Neural progenitor cell (in vitro differentiated cells): ENCODE measurements at regions not wholly inside any gene's neighbourhood (a gene's known extent, or its start where the extent isn't known, plus 50 kb on each side); places are given as distances from the start of the nearest gene placed in this dataset.

Experiments
- DNase-seq: peaks from one replicate; pipeline ENCODE4 v3.0.0-alpha.2; 2016; ENCODE audit warnings: low spot score
- H2AFZ ChIP-seq: fragments of 200-600 bp; sonication (generic); replicated peaks from 2 replicates; pipeline ENCODE4 v1.6.1; 2016; ENCODE audit warnings: antibody characterized with exemption
- H3F3A ChIP-seq: fragments of 200-600 bp; sonication (generic); 2 replicates; pipeline ENCODE4 v1.6.1; 2016; ENCODE audit warnings: antibody characterized with exemption, low read depth
- H3K27ac ChIP-seq: fragments of 200-600 bp; sonication (generic); 2 replicates; pipeline ENCODE4 v1.5.1; 2016; ENCODE audit warnings: mild to moderate bottlenecking
- H3K27me3 ChIP-seq: fragments of 200-600 bp; sonication (generic); 2 replicates; pipeline ENCODE4 v1.6.1; 2016; ENCODE audit warnings: mild to moderate bottlenecking, moderate library complexity
- H3K36me3 ChIP-seq: fragments of 200-600 bp; sonication (generic); 2 replicates; pipeline ENCODE4 v1.5.1; 2016
- H3K4me1 ChIP-seq: fragments of 200-600 bp; sonication (generic); 2 replicates; pipeline ENCODE4 v1.6.1; 2016; ENCODE audit warnings: mixed run types
- H3K4me2 ChIP-seq: fragments of 200-600 bp; sonication (generic); 2 replicates; pipeline ENCODE4 v1.6.1; 2016
- H3K4me3 ChIP-seq: fragments of 200-600 bp; sonication (generic); 2 replicates; pipeline ENCODE4 v1.5.1; 2016
- H3K79me2 ChIP-seq: fragments of 200-600 bp; sonication (generic); 2 replicates; pipeline ENCODE4 v1.6.1; 2016; ENCODE audit warnings: low read depth
- H3K9ac ChIP-seq: fragments of 200-600 bp; sonication (generic); 2 replicates; pipeline ENCODE4 v1.6.1; 2016
- H3K9me3 ChIP-seq: fragments of 200-600 bp; sonication (generic); 2 replicates; pipeline ENCODE4 v1.5.1; 2016; ENCODE audit warnings: low read depth
- H4K20me1 ChIP-seq: fragments of 200-600 bp; sonication (generic); 2 replicates; pipeline ENCODE4 v1.6.1; 2016; ENCODE audit warnings: low read depth
- H3K27ac Mint-ChIP-seq: 3 replicates; pipeline ENCODE4 v1.8.0; 2021; ENCODE audit warnings: mixed read lengths
- H3K27me3 Mint-ChIP-seq: 2 replicates; pipeline ENCODE4 v1.8.0; 2022; ENCODE audit warnings: low read depth, mild to moderate bottlenecking, inconsistent platforms, moderate library complexity, mixed read lengths; ENCODE audit not compliant: insufficient read depth
- H3K36me3 Mint-ChIP-seq: 3 replicates; pipeline ENCODE4 v1.8.0; 2021; ENCODE audit warnings: mixed read lengths
- H3K4me1 Mint-ChIP-seq: 3 replicates; pipeline ENCODE4 v1.8.0; 2021; ENCODE audit warnings: mixed read lengths
- H3K4me3 Mint-ChIP-seq: 3 replicates; pipeline ENCODE4 v1.8.0; 2021; ENCODE audit warnings: mild to moderate bottlenecking, moderate library complexity, mixed read lengths
- H3K9me3 Mint-ChIP-seq: 3 replicates; pipeline ENCODE4 v1.8.0; 2020; ENCODE audit warnings: mixed read lengths
- EZH2 ChIP-seq: fragments of 200-600 bp; sonication (generic); IDR thresholded peaks from 2 replicates; pipeline ENCODE4 v1.6.1; 2017; ENCODE audit warnings: antibody characterized with exemption, mild to moderate bottlenecking, moderate library complexity
- EZH2phosphoT487 ChIP-seq: fragments of 200-600 bp; sonication (generic); IDR thresholded peaks from 2 replicates; pipeline ENCODE4 v1.6.1; 2017; ENCODE audit warnings: antibody characterized with exemption
- TF ChIP-seq, protein P1 (sequence below): fragments of 200-600 bp; sonication (generic); IDR thresholded peaks from 2 replicates; pipeline ENCODE4 v1.5.1; 2017; ENCODE audit warnings: antibody characterized with exemption, mild to moderate bottlenecking

DNA sequence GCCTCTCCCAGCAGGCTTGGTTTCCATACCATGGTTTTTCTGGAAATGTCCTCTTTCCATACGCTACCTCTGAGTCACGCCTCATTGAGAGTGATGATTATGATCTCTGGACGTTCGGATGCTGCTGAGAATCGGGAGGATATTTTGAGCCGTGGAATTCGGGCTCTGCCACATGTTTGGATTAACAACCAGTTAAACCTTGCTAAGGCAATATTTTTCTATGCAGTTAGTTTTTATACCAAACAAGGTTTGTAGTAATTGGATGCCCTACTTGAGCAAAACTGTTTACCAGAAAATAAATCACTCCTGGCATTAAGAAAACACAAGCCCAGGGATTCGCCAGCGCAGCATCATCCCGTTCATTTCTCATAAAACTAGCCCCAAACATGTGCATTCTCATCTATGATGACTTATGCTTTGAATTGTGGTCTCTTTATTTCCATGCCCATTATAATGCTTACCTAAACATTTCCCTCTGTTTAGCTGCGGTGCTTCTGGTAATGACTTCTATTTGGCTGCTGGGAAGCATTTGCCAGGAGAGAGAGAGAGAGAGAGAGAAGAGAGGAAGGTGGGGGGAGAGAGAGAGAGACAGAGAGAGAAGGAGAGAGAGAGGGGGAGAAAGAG is 198.9 kb downstream of the CLIC5 start:
- peaks cover under 1% of the 10 kb centered on the region for H3K27me3 Mint-ChIP-seq
- Histone ChIP-seq H3K36me3 (no peaks in the 10 kb centered on the region), H3F3A (no peaks in the 10 kb centered on the region), H4K20me1 (no peaks in the 10 kb centered on the region), H2AFZ (no peak overlapping the region), H3K4me2 (no peak overlapping the region), H3K27ac (no peak overlapping the region), H3K9me3 (no peaks in the 10 kb centered on the region), H3K4me1 (no peaks in the 10 kb centered on the region), H3K9ac (no peak overlapping the region), H3K27me3 (no peaks in the 10 kb centered on the region), H3K4me3 (no peak overlapping the region), H3K79me2 (no peaks in the 10 kb centered on the region)
- H3K9me3 Mint-ChIP-seq, result peaks cover 2% of the 10 kb centered on the region
- peaks cover 17% of the 10 kb centered on the region for H3K4me1 Mint-ChIP-seq
- no peaks in the 10 kb centered on the region for H3K36me3 Mint-ChIP-seq
- TF ChIP-seq, protein P1, sequence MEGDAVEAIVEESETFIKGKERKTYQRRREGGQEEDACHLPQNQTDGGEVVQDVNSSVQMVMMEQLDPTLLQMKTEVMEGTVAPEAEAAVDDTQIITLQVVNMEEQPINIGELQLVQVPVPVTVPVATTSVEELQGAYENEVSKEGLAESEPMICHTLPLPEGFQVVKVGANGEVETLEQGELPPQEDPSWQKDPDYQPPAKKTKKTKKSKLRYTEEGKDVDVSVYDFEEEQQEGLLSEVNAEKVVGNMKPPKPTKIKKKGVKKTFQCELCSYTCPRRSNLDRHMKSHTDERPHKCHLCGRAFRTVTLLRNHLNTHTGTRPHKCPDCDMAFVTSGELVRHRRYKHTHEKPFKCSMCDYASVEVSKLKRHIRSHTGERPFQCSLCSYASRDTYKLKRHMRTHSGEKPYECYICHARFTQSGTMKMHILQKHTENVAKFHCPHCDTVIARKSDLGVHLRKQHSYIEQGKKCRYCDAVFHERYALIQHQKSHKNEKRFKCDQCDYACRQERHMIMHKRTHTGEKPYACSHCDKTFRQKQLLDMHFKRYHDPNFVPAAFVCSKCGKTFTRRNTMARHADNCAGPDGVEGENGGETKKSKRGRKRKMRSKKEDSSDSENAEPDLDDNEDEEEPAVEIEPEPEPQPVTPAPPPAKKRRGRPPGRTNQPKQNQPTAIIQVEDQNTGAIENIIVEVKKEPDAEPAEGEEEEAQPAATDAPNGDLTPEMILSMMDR, result no peak
- TF ChIP-seq EZH2phosphoT487, result no peak
- no peak for TF ChIP-seq EZH2
- no peak for DNase-seq
- H3K4me3 Mint-ChIP-seq, result no peak overlapping the region
- H3K27ac Mint-ChIP-seq, result no peak overlapping the region

DNA sequence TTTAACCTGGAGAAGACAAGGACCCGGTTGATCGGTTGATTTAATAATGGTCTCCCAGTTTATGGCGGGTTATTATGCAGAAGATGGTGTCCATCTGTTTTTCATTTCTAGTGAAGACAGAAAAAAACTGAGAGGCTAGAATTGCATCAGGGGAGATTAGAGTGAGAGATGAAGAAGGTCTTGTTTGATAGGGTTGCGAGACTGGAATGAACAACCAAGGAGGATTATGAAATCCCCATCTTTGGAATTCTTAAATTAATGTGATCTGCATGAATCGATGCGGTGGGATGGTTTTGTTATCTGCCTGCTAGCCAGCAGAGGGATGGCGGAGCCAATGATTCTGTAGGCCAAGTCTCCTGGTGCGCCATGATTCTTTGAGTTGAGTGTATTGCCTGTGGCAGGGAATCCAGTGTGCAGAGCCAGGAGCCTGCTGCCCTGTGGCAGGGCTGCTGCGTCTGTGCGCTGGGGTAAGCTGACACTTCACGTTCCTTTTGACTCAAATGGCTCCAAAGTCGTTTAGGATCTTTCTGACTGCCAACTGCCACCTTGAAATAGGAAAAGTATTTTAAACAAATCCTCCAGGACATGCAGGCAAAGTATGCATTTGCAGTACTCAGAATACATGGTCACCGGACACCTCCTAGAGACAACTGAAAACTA is 200.1 kb downstream of the CLIC5 start:
- Mint-ChIP-seq H3K9me3 (peaks cover 2% of the 10 kb centered on the region), H3K27ac (peak overlapping the region; percentile 33), H3K36me3 (no peaks in the 10 kb centered on the region), H3K27me3 (peaks cover 2% of the 10 kb centered on the region), H3K4me1 (peaks cover 17% of the 10 kb centered on the region), H3K4me3 (no peak overlapping the region)
- TF ChIP-seq EZH2 (no peak), EZH2phosphoT487 (no peak)
- TF ChIP-seq, protein P1, result no peak
- H3F3A ChIP-seq, result no peaks in the 10 kb centered on the region
- no peak overlapping the region for H3K4me2 ChIP-seq
- no peaks in the 10 kb centered on the region for H3K79me2 ChIP-seq
- H3K4me1 ChIP-seq, result no peaks in the 10 kb centered on the region
- no peak overlapping the region for H3K9ac ChIP-seq
- H3K27me3 ChIP-seq, result no peaks in the 10 kb centered on the region
- H3K36me3 ChIP-seq, result no peaks in the 10 kb centered on the region
- no peaks in the 10 kb centered on the region for H3K9me3 ChIP-seq
- peak; percentile 5 for DNase-seq
- H3K27ac ChIP-seq, result no peak overlapping the region
- no peak overlapping the region for H2AFZ ChIP-seq
- no peaks in the 10 kb centered on the region for H4K20me1 ChIP-seq
- no peak overlapping the region for H3K4me3 ChIP-seq

GRCh38 chr6:45814772-45815171 is 200.9 kb downstream of the CLIC5 start:
- no peak overlapping the region for H3K9ac ChIP-seq

More at GRCh38 chr6:45814772-45815171, 200.9 kb downstream of the CLIC5 start:
- no peak for DNase-seq
- H3K4me3 ChIP-seq, result no peak overlapping the region
- peaks cover 2% of the 10 kb centered on the region for H3K9me3 Mint-ChIP-seq
- no peaks in the 10 kb centered on the region for H3K27me3 ChIP-seq
- H4K20me1 ChIP-seq, result no peaks in the 10 kb centered on the region
- no peaks in the 10 kb centered on the region for H3K36me3 Mint-ChIP-seq
- no peak for TF ChIP-seq EZH2phosphoT487
- no peak for TF ChIP-seq EZH2
- TF ChIP-seq, protein P1, result no peak
- H3K4me1 Mint-ChIP-seq, result peaks cover 17% of the 10 kb centered on the region
- H3K36me3 ChIP-seq, result no peaks in the 10 kb centered on the region
- H3K4me3 Mint-ChIP-seq, result no peak overlapping the region
- H3K27ac Mint-ChIP-seq, result no peak overlapping the region
- peaks cover 2% of the 10 kb centered on the region for H3K27me3 Mint-ChIP-seq
- H3K9me3 ChIP-seq, result no peaks in the 10 kb centered on the region
- H3K27ac ChIP-seq, result no peak overlapping the region
- no peak overlapping the region for H3K4me2 ChIP-seq
- H3K79me2 ChIP-seq, result no peaks in the 10 kb centered on the region
- H3K4me1 ChIP-seq, result no peaks in the 10 kb centered on the region
- H3F3A ChIP-seq, result no peaks in the 10 kb centered on the region
- no peak overlapping the region for H2AFZ ChIP-seq
